Astrocyte (in vitro differentiated cells and primary cell): ENCODE measurements at regions not wholly inside any gene's neighbourhood (a gene's known extent, or its start where the extent isn't known, plus 50 kb on each side); places are given as distances from the start of the nearest gene placed in this dataset.

Source experiments
- DNase-seq: peaks from one replicate; pipeline ENCODE4 v3.0.0-alpha.2; 2010; ENCODE audit warnings: low read depth
- FAIRE-seq: peaks from 2 replicates; lab custom pipeline; 2011; peaks lifted over from hg19 to GRCh38; lab: Jason Lieb, UNC
- H2AFZ ChIP-seq: 2 replicates; pipeline ENCODE4 v1.6.0; 2012; ENCODE audit warnings: low read depth, low read length, inconsistent platforms
- H3K27ac ChIP-seq: 2 replicates; pipeline ENCODE4 v1.5.1; 2011; ENCODE audit warnings: low read depth, low read length, inconsistent platforms
- H3K27me3 ChIP-seq: 2 replicates; pipeline ENCODE4 v1.6.0; 2011; ENCODE audit warnings: low read length, inconsistent platforms; ENCODE audit not compliant: insufficient read depth
- H3K36me3 ChIP-seq: 2 replicates; pipeline ENCODE4 v1.5.1; 2011; ENCODE audit warnings: low read length, inconsistent platforms; ENCODE audit not compliant: insufficient read depth
- H3K4me1 ChIP-seq: 2 replicates; pipeline ENCODE4 v1.5.1; 2011; ENCODE audit warnings: low read length, inconsistent platforms; ENCODE audit not compliant: insufficient read depth
- H3K4me2 ChIP-seq: 2 replicates; pipeline ENCODE4 v1.6.0; 2012; ENCODE audit warnings: low read length, inconsistent platforms
- H3K4me3 ChIP-seq: 2 replicates; pipeline ENCODE4 v1.5.1; 2011; ENCODE audit warnings: low read depth, mild to moderate bottlenecking, low read length, inconsistent platforms; ENCODE audit not compliant: insufficient read depth
- H3K79me2 ChIP-seq: 2 replicates; pipeline ENCODE4 v1.6.0; 2012; ENCODE audit warnings: mild to moderate bottlenecking, low read length, inconsistent platforms; ENCODE audit not compliant: insufficient read depth
- H3K9ac ChIP-seq: 2 replicates; pipeline ENCODE4 v1.6.0; 2012; ENCODE audit warnings: mild to moderate bottlenecking, low read length, inconsistent platforms
- H3K9me3 ChIP-seq: 2 replicates; pipeline ENCODE4 v1.5.1; 2012; ENCODE audit warnings: low read depth, mild to moderate bottlenecking, low read length, inconsistent platforms; ENCODE audit not compliant: insufficient read depth
- H4K20me1 ChIP-seq: 2 replicates; pipeline ENCODE4 v1.6.0; 2012; ENCODE audit warnings: low read length, inconsistent platforms; ENCODE audit not compliant: insufficient read depth
- H3K27ac Mint-ChIP-seq: one replicate; pipeline ENCODE4 v1.8.0; 2021; ENCODE audit warnings: mild to moderate bottlenecking, mixed read lengths; ENCODE audit not compliant: unreplicated experiment
- H3K27me3 Mint-ChIP-seq: one replicate; pipeline ENCODE4 v1.8.0; 2021; ENCODE audit warnings: low read depth, mixed read lengths; ENCODE audit not compliant: unreplicated experiment
- H3K36me3 Mint-ChIP-seq: one replicate; pipeline ENCODE4 v1.8.0; 2021; ENCODE audit warnings: low read depth, mixed read lengths; ENCODE audit not compliant: unreplicated experiment
- H3K4me1 Mint-ChIP-seq: one replicate; pipeline ENCODE4 v1.8.0; 2021; ENCODE audit warnings: low read depth, mixed read lengths; ENCODE audit not compliant: unreplicated experiment
- H3K4me3 Mint-ChIP-seq: one replicate; pipeline ENCODE4 v1.8.0; 2021; ENCODE audit warnings: mild to moderate bottlenecking, moderate library complexity, mixed read lengths; ENCODE audit not compliant: unreplicated experiment
- H3K9me3 Mint-ChIP-seq: one replicate; pipeline ENCODE4 v1.8.0; 2021; ENCODE audit warnings: mild to moderate bottlenecking, mixed read lengths; ENCODE audit not compliant: unreplicated experiment
- CTCF ChIP-seq: IDR thresholded peaks from 2 replicates; pipeline ENCODE4 v1.5.1; 2011; ENCODE audit warnings: low read depth, mild to moderate bottlenecking, inconsistent platforms, low read length, moderate library complexity; ENCODE audit not compliant: insufficient read depth
- EZH2 ChIP-seq: IDR thresholded peaks from 2 replicates; pipeline ENCODE4 v1.6.1; 2012; ENCODE audit warnings: mild to moderate bottlenecking, low read length, inconsistent platforms; ENCODE audit not compliant: insufficient read depth

GRCh38 chr18:54086046-54086802 is 138.2 kb downstream of the MBD2 start:
- FAIRE-seq: no peak
- H3K27ac Mint-ChIP-seq: no peak overlapping the region
- H3K4me2 ChIP-seq: no peak overlapping the region

GRCh38 chr18:54080858-54081257 is 143.6 kb downstream of the MBD2 start:
- Histone ChIP-seq H3K27me3 (no peaks in the 10 kb centered on the region), H2AFZ (no peak overlapping the region), H3K9me3 (no peaks in the 10 kb centered on the region), H3K36me3 (no peaks in the 10 kb centered on the region), H3K4me3 (no peak overlapping the region), H3K4me2 (no peak overlapping the region), H3K4me1 (no peaks in the 10 kb centered on the region), H3K9ac (no peak overlapping the region), H3K79me2 (no peaks in the 10 kb centered on the region), H4K20me1 (no peaks in the 10 kb centered on the region), H3K27ac (no peak overlapping the region)
- Mint-ChIP-seq H3K36me3 (no peaks in the 10 kb centered on the region), H3K4me3 (no peak overlapping the region), H3K4me1 (peaks cover 1% of the 10 kb centered on the region), H3K9me3 (peaks cover 7% of the 10 kb centered on the region), H3K27me3 (no peaks in the 10 kb centered on the region), H3K27ac (no peak overlapping the region)
- DNase-seq (no peak), FAIRE-seq (no peak)
- TF ChIP-seq CTCF: no peak
- TF ChIP-seq EZH2: no peak

More at GRCh38 chr18:54086046-54086802, 138.2 kb downstream of the MBD2 start:
- no peaks in the 10 kb centered on the region for H3K79me2 ChIP-seq
- no peaks in the 10 kb centered on the region for H3K27me3 ChIP-seq
- H3K9ac ChIP-seq: no peak overlapping the region
- Mint-ChIP-seq H3K4me3 (no peak overlapping the region), H3K9me3 (peaks cover 7% of the 10 kb centered on the region), H3K27me3 (no peaks in the 10 kb centered on the region), H3K36me3 (no peaks in the 10 kb centered on the region), H3K4me1 (peaks cover 16% of the 10 kb centered on the region)
- H3K9me3 ChIP-seq: peaks cover 4% of the 10 kb centered on the region
- TF ChIP-seq CTCF: no peak
- no peaks in the 10 kb centered on the region for H3K36me3 ChIP-seq
- no peaks in the 10 kb centered on the region for H3K4me1 ChIP-seq
- no peak for DNase-seq
- H3K4me3 ChIP-seq: no peak overlapping the region
- H3K27ac ChIP-seq: no peak overlapping the region
- H4K20me1 ChIP-seq: no peaks in the 10 kb centered on the region
- H2AFZ ChIP-seq: no peak overlapping the region

GRCh38 chr18:54076166-54076565 is 148.3 kb downstream of the MBD2 start:
- no peak overlapping the region for H3K27ac ChIP-seq
- H3K9me3 ChIP-seq: no peaks in the 10 kb centered on the region
- H2AFZ ChIP-seq: no peak overlapping the region
- no peaks in the 10 kb centered on the region for H3K36me3 Mint-ChIP-seq
- no peak overlapping the region for H3K27ac Mint-ChIP-seq
- no peaks in the 10 kb centered on the region for H3K4me1 ChIP-seq
- no peaks in the 10 kb centered on the region for H3K27me3 ChIP-seq
- H3K4me3 Mint-ChIP-seq: no peak overlapping the region
- no peak overlapping the region for H3K4me3 ChIP-seq
- no peaks in the 10 kb centered on the region for H3K9me3 Mint-ChIP-seq
- TF ChIP-seq CTCF (no peak), EZH2 (no peak)
- no peak overlapping the region for H3K4me2 ChIP-seq
- no peaks in the 10 kb centered on the region for H3K36me3 ChIP-seq
- no peak overlapping the region for H3K9ac ChIP-seq
- no peaks in the 10 kb centered on the region for H4K20me1 ChIP-seq
- no peaks in the 10 kb centered on the region for H3K27me3 Mint-ChIP-seq
- FAIRE-seq: no peak
- H3K79me2 ChIP-seq: no peaks in the 10 kb centered on the region
- peaks cover 1% of the 10 kb centered on the region for H3K4me1 Mint-ChIP-seq
- no peak for DNase-seq
